ENCODE measurements at regions not wholly inside any gene's neighbourhood (a gene's known extent, or its start where the extent isn't known, plus 50 kb on each side); places are given as distances from the start of the nearest gene placed in this dataset.

GRCh38 chr17:5642752-5643151 is 58.4 kb upstream of the NLRP1 start:
- peaks cover 2% of the 10 kb centered on the region for H3K27me3 Mint-ChIP-seq (ENCODE audit: insufficient read depth, low read depth, poor library complexity)
- Histone ChIP-seq H3F3A (replicated peaks; ENCODE audit: low read depth) (no peaks in the 10 kb centered on the region), H3K27me3 (ENCODE audit: insufficient read depth) (no peaks in the 10 kb centered on the region), H3K4me3 (no peak overlapping the region), H3K4me1 (ENCODE audit: insufficient read depth) (no peaks in the 10 kb centered on the region), H3K9me2 (ENCODE audit: insufficient read depth) (peaks cover 3% of the 10 kb centered on the region; the same call in 1 of the 2 replicates), H3K79me2 (replicated peaks; ENCODE audit: insufficient read depth) (no peaks in the 10 kb centered on the region), H3K4me2 (no peak overlapping the region), H3K27ac (ENCODE audit: low read depth) (no peak overlapping the region), H4K20me1 (replicated peaks; ENCODE audit: insufficient read depth) (no peaks in the 10 kb centered on the region), H3K36me3 (ENCODE audit: insufficient read depth) (no peaks in the 10 kb centered on the region), H2AFZ (no peak overlapping the region)
- TF ChIP-seq ZNF331 (CRISPR knock-in tag; IDR thresholded peaks at IDR 0.05; ENCODE audit: low read depth), result no peak
- no peak for TF ChIP-seq CTCF (conservative IDR thresholded peaks at IDR 0.05; ENCODE audit: low read depth in 2 of 2)
- TF ChIP-seq STAT1 (IDR thresholded peaks at IDR 0.05; ENCODE audit: unreplicated experiment), result no peak
- no peak for TF ChIP-seq JUNB (IDR thresholded peaks at IDR 0.05; ENCODE audit: unreplicated experiment)
- TF ChIP-seq POLR2AphosphoS5 (IDR thresholded peaks at IDR 0.05; ENCODE audit: low read depth), result no peak
- no peak for TF ChIP-seq NANOG (IDR thresholded peaks at IDR 0.05; ENCODE audit: borderline replicate concordance)
- TF ChIP-seq CREB1 (CRISPR knock-in tag; IDR thresholded peaks at IDR 0.05; ENCODE audit: low read depth), result no peak
- no peak for TF ChIP-seq EZH2 (IDR thresholded peaks at IDR 0.05; ENCODE audit: low read depth, unreplicated experiment)
- TF ChIP-seq EZH2phosphoT487 (IDR thresholded peaks at IDR 0.05; ENCODE audit: unreplicated experiment), result no peak
- TF ChIP-seq ZNF462 (CRISPR knock-in tag; IDR thresholded peaks at IDR 0.05), result no peak
- no peak for TF ChIP-seq REST (IDR thresholded peaks at IDR 0.05; ENCODE audit: unreplicated experiment)
- no peak for TF ChIP-seq ZNF114 (CRISPR knock-in tag; IDR thresholded peaks at IDR 0.05)
- TF ChIP-seq ETS1 (IDR thresholded peaks at IDR 0.05), result no peak
- no peak for DNase-seq (ENCODE audit: low spot score)
- H3K36me3 Mint-ChIP-seq (ENCODE audit: low read depth), result no peaks in the 10 kb centered on the region
- no peak for ATAC-seq
- H3K4me3 Mint-ChIP-seq, result no peak overlapping the region
- no peak overlapping the region for H3K27ac Mint-ChIP-seq
- no peaks in the 10 kb centered on the region for H3K9me3 Mint-ChIP-seq
- no peaks in the 10 kb centered on the region for H3K4me1 Mint-ChIP-seq
